Brain pericyte (primary cell): ENCODE measurements at regions not wholly inside any gene's neighbourhood (a gene's known extent, or its start where the extent isn't known, plus 50 kb on each side); places are given as distances from the start of the nearest gene placed in this dataset.
A peak's percentile ranks its signal among the peaks of the same experiment; 100 is the strongest.

Experiments used
- DNase-seq: peaks from one replicate; pipeline ENCODE4 v3.0.0-alpha.2; 2012; ENCODE audit warnings: low read depth, low spot score

GRCh38 chr15:97473627-97474026 is 486.9 kb upstream of the ARRDC4 start:
- no peak for DNase-seq

DNA sequence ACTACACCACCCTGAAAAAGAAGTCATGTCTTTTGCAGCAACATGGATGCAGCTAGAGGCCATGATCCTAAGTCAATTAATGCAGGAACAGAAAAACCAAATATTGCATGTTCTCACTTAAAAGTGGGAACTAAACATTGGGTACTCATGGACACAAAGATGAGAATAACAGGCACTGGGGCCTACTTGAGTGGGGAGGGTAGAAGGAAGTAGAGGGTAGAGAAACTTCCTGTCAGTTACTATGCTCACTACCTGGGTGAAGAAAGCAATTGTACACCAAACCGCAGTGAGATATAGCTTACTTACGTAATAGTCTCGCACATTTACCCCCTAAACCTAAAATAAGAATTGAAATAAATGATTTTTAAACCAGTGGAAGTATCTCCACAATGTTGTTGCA is 480.5 kb upstream of the ARRDC4 start:
- DNase-seq = no peak

DNA sequence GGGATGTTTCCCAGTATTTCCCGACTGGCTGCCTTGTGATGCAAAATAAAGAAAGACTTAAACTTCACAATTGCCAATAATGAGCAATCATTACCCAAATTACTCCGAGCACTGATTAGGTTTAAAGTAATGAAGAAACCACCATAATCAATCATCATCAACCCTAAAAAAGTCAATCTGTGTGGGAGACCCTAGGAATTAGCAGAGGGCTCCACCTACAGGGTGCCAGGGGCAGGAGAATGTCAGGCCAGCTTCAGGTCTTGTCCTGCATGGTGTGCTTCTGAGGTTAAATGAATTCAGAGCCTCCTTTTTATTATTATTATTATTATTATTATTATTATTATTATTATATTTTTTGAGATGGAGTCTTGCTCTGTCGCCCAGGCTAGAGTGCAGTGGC is 478.0 kb upstream of the ARRDC4 start:
- no peak for DNase-seq

DNA sequence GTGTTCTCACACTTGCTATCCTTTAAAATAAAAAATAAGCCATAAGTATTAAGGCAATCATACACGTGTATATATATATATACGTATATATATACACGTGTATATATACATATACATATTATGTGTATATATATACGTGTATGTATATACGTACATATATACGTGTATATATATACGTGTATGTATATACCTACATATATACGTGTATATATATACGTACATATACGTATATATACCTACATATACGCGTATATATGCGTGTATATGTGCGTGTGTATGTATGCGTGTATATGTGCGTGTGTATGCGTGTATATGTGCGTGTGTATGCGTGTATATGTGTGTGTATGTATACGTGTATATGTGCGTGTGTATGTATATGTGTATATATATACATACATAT is 477.3 kb upstream of the ARRDC4 start:
- DNase-seq = no peak

DNA sequence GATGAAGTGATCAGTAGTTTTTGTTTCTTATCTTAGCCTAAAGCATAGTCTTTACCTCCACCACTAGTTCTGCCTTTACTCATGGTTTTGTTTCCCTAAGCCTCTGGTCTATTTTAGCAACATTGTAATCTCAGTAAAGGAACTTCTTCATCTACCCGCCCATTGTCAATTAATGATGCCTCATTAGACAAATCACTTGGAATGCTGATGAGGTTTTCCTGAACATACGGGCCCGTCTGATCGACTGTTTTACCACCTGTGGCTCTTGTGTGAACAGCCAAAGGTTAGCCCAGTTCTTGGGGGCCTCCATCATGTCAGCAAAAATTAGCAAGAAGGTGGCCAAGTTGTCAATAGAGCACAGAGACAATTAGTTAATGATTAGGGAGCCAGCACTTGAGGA is 470.1 kb upstream of the ARRDC4 start:
- DNase-seq = no peak

GRCh38 chr15:97501291-97501690 is 459.2 kb upstream of the ARRDC4 start:
- no peak for DNase-seq

- no peak for DNase-seq
Observed at GRCh38 chr15:97502038-97502437, 458.5 kb upstream of the ARRDC4 start.

GRCh38 chr15:97504031-97504792 is 456.3 kb upstream of the ARRDC4 start:
- peak; percentile 50 for DNase-seq

- no peak for DNase-seq
Observed at GRCh38 chr15:97517737-97518136, 442.8 kb upstream of the ARRDC4 start.

GRCh38 chr15:97520689-97521088 is 439.8 kb upstream of the ARRDC4 start:
- DNase-seq = no peak

DNA sequence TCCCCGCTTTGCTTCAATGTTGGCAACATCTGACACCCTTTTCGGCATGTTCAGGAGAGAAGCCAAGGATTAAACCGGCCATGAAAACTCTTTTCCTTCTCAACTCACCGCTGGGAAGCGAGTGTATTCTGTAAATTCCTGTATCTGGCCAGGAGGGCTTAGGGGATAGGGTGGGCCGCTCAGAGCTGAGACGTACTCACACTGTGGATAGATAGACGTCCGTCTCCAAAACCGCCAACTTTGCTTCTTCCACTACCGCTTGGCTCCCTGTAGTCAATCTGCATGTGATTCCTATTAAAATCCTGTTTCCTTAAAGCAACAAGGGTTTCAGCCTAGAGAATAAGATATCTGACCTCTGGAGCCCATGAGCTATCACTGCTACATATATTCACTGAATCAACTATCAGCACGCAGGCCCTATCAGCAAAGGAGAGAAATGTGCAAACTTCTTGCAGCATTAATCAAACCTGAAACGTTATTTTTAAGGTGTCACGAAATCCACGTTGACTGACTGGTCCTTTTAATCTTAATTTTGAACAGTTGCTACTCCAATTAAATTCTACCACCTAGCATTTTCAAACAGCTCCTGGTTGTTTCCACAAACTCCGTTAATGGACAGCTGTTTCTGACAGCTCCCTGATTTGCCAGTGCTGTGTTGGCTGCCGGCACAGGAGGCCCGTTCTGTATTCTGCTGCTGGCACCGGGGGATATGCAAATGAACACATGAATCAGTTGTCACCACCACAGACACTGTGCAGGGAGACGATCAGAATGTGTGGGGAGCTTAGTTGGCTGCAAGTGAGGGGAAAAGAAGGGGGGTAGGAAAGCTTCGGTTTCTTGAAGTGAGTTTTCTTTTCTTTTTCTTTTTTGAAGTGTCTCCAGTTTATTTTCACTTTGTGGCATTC is 438.9 kb upstream of the ARRDC4 start:
- DNase-seq = no peak

DNA sequence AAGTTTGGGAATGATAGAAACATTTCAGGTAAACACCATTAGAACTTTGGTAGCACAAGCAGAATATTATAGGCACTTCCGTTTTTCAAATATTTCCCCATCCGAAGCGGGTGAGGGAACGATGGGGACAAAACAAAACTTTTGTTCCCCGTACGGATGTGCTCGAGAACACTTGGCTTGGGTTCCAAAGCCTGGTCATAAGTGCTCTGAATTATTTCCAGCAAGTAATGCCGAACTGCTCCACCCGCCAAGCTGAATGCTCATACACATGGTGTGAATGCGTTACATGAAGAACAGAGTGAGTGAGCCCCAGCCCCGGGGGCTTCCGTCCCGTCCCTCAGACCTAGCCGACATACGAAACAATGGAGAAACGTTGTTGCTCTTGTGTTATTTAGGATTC is 438.2 kb upstream of the ARRDC4 start:
- DNase-seq = no peak

DNA sequence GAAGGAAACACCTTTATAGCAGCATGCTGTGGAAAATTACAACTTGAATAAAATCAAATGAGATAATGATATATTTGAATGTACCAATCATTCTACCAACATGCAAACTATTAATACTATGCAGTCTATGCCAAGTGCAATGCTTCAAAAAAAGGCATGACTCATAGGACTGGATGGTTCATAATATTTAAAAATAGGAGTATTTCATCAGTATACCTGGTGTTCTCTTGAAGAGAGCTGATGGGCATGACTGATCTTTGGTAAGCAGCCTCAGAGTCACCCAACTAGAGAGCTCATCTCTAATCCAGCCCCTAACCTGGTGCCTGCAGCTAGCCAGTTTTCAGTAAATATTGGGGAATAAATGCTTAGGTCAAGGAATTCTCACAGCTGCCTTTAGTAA is 434.7 kb upstream of the ARRDC4 start:
- no peak for DNase-seq

- DNase-seq = no peak
Observed at GRCh38 chr15:97528238-97528637, 432.3 kb upstream of the ARRDC4 start.

- DNase-seq = no peak
Observed at GRCh38 chr15:97545799-97546198, 414.7 kb upstream of the ARRDC4 start.

DNA sequence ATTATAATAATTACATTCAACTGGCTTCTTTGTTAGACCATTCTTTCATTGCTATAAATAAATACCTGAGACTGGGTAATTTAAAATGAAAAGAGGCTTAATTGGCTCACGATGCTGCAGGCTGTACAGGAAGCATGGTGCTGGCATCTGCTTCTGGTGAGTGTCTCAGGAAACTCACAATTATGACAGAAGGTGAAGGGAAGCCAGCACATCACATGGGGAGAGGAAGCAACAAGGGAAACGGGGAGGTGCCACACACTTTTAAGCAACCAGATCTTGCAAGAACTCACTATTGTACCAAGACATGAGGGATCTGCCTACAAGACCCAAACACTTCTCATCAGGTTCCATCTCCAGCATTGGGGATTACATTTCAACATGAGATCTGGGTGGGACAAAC is 413.1 kb upstream of the ARRDC4 start:
- DNase-seq = no peak

GRCh38 chr15:97561529-97561928 is 399.0 kb upstream of the ARRDC4 start:
- DNase-seq = no peak

DNA sequence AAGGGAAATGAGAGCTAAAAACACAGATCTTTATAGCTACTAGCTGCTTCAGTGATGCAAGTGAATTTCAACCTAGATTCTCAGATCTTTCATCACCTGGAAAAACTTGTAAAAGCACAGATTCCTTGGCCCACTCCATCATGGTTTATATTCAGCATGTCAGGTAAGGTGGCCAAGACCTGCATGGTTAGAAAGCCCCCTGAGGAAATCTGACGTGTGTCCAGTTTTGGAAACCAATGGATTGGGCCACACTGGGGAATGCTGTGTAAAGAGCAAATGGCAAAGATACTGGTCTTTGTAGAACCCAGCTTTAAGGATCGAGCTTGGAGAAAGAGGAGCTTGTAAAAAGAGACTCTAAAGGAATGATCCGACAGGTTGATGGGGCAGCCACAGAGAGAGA is 397.0 kb upstream of the ARRDC4 start:
- DNase-seq = no peak

- no peak for DNase-seq
Observed at GRCh38 chr15:97566961-97567360, 393.5 kb upstream of the ARRDC4 start.

GRCh38 chr15:97567411-97567810 is 393.1 kb upstream of the ARRDC4 start:
- DNase-seq = no peak

GRCh38 chr15:97576929-97577645 is 383.4 kb upstream of the ARRDC4 start:
- no peak for DNase-seq

DNA sequence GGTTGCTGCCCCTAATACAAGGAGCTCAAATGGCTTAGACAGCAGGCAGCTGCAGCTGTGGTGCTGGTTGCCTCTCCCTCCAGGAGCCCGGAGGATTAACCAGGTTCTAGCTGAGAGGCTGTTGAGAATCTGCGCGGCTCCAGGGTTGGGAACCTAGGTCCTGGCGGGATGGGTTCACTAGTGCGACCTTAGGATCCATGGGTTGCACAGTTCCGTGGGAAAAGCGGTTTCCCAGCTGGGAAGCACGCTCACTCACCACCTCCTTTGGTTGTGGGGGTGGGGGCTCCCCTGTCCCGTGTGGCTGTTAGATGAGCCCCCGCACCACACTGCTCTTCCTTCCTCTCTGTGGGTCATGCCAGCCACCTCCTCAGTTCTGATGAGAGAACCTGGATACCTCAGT is 375.1 kb upstream of the ARRDC4 start:
- no peak for DNase-seq
